ENCODE measurements at regions not wholly inside any gene's neighbourhood (a gene's known extent, or its start where the extent isn't known, plus 50 kb on each side); places are given as distances from the start of the nearest gene placed in this dataset.

- TF ChIP-seq REST (IDR thresholded peaks at IDR 0.05; ENCODE audit: low read depth) (no peak), CREB1 (IDR thresholded peaks at IDR 0.05; ENCODE audit: low read depth) (no peak), YY1 (IDR thresholded peaks at IDR 0.05; ENCODE audit: low read depth) (no peak), EP300 (IDR thresholded peaks at IDR 0.05; ENCODE audit: borderline replicate concordance) (no peak), CEBPB (IDR thresholded peaks at IDR 0.05) (no peak), RAD21 (IDR thresholded peaks at IDR 0.05; ENCODE audit: low read depth) (no peak), ZBTB7A (IDR thresholded peaks at IDR 0.05; ENCODE audit: low read depth) (no peak), FOXM1 (IDR thresholded peaks at IDR 0.05; ENCODE audit: borderline replicate concordance, low read depth) (no peak), MAX (IDR thresholded peaks at IDR 0.05) (no peak), TCF12 (IDR thresholded peaks at IDR 0.05; ENCODE audit: low read depth) (no peak), TAF1 (IDR thresholded peaks at IDR 0.05; ENCODE audit: low read depth) (no peak)
Measured at GRCh38 chr4:96974295-96974694, 1134.4 kb downstream of the PDHA2 start.

All from Ishikawa (cell line).